ENCODE measurements at regions not wholly inside any gene's neighbourhood (a gene's known extent, or its start where the extent isn't known, plus 50 kb on each side); places are given as distances from the start of the nearest gene placed in this dataset.

DNA sequence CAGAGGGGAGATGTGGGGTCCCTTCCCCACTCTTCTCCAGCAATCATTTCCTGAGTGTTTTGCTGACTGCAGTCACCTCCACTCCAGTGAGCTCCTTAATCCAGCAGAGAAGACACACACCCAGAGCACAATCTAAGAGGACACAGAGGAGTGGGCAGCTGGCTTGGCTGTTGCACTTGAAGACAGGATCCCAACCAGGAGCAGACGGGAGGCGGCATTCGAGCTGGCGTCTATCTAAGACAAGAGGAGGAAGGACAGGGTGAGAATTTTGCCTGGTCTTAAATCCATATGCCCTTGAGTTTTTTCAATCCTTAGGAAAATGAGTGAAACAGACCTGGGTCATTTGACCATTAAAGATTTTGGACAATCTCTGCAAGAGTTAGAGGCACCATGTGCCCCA, 56.1 kb upstream of the SIM2 start:
- Mint-ChIP-seq H3K27me3 (ENCODE audit: unreplicated experiment) (no peaks in the 10 kb centered on the region), H3K27ac (ENCODE audit: unreplicated experiment) (no peak overlapping the region), H3K9me3 (ENCODE audit: low read depth, unreplicated experiment) (no peaks in the 10 kb centered on the region), H3K4me1 (ENCODE audit: low read depth, unreplicated experiment) (peaks cover 32% of the 10 kb centered on the region), H3K4me3 (ENCODE audit: low read depth, unreplicated experiment) (no peak overlapping the region), H3K36me3 (ENCODE audit: insufficient read depth, unreplicated experiment) (peaks cover 9% of the 10 kb centered on the region)
- CTCF ChIA-PET, result interaction anchor here (0.9 kb wide), 1 partner anchor 12 kb away, joined by 3 read pairs; no protein-coding TSS in a partner anchor
- BruUV-seq (replicated peaks), result no TSS peak
- DNase-seq, result no peak
- TF ChIP-seq, protein P1, sequence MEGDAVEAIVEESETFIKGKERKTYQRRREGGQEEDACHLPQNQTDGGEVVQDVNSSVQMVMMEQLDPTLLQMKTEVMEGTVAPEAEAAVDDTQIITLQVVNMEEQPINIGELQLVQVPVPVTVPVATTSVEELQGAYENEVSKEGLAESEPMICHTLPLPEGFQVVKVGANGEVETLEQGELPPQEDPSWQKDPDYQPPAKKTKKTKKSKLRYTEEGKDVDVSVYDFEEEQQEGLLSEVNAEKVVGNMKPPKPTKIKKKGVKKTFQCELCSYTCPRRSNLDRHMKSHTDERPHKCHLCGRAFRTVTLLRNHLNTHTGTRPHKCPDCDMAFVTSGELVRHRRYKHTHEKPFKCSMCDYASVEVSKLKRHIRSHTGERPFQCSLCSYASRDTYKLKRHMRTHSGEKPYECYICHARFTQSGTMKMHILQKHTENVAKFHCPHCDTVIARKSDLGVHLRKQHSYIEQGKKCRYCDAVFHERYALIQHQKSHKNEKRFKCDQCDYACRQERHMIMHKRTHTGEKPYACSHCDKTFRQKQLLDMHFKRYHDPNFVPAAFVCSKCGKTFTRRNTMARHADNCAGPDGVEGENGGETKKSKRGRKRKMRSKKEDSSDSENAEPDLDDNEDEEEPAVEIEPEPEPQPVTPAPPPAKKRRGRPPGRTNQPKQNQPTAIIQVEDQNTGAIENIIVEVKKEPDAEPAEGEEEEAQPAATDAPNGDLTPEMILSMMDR (IDR thresholded peaks at IDR 0.05; ENCODE audit: unreplicated experiment), result no peak
- intact Hi-C loops (cut with micrococcal nuclease; ENCODE audit: unreplicated experiment), result no loop called here

DNA sequence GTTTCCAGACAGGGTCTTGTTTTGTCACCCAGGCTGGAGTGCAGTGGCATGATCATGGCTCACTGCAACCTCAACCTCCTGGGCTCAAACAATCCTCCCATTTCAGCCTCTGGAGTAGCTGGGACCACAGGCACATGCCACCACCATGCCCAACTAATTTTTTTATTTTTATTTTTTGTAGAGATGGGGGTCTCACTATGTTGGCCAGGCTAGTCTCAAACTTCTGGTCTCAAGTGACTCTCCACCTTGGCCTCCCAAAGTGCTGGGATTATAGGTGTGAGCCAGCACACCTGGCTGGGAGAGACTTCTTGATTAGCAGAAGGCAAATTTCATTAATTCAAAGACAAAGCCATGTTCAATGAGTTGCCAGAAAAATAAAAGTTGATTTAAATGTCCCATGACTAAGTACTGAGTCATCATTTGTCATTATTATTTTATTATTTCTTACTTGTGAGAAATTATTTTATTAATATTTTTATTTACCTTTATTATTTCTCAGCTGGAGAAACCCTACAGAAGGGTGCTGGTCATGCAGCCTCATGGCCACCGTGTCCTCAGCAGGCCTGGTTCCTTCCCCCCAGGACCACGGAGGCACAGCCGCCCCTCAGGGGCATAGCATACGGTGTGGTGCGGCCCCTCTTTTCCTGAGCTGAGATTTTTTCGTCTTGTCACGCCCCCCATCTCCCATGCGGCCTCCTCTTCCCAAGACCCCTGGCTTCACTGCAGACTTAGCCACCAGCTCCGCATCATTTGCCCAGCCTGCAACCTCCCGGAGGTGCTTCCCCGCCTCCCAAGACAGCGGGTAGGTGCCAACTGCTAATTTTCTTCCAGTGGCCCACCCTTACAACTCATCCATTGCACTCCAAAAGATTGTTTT, 55.3 kb upstream of the SIM2 start:
- Mint-ChIP-seq H3K27ac (ENCODE audit: unreplicated experiment) (no peak overlapping the region), H3K27me3 (ENCODE audit: unreplicated experiment) (no peaks in the 10 kb centered on the region), H3K36me3 (ENCODE audit: insufficient read depth, unreplicated experiment) (peaks cover 10% of the 10 kb centered on the region), H3K4me3 (ENCODE audit: low read depth, unreplicated experiment) (no peak overlapping the region), H3K4me1 (ENCODE audit: low read depth, unreplicated experiment) (peaks cover 34% of the 10 kb centered on the region), H3K9me3 (ENCODE audit: low read depth, unreplicated experiment) (no peaks in the 10 kb centered on the region)
- intact Hi-C loops (cut with micrococcal nuclease; ENCODE audit: unreplicated experiment), result no loop called here
- BruUV-seq (replicated peaks), result no TSS peak
- TF ChIP-seq, protein P1 (IDR thresholded peaks at IDR 0.05; ENCODE audit: unreplicated experiment), result no peak
- CTCF ChIA-PET, result no interaction called here
- DNase-seq, result no peak

DNA sequence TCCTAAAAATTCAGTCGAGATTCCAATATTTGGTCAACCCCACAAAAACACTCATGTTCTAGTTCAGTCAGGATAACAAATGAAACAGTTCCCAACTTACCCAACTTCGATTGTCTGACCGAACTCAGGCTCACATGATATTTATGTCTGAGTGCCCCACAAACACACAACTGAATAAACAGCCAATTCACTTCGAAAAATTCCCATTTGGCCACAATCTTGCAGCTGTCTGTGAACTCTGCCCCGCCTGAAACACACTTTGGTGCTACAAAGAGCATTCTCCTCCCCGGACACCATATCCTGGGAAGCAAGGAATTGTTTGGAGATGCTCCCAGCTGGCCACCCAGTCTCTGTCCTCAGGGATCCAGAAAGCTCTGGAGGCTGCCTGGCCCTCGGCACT, 52.9 kb upstream of the SIM2 start:
- H3K4me3 Mint-ChIP-seq (ENCODE audit: low read depth, unreplicated experiment), result no peak overlapping the region
- peaks cover 4% of the 10 kb centered on the region for H3K36me3 Mint-ChIP-seq (ENCODE audit: insufficient read depth, unreplicated experiment)
- DNase-seq, result no peak
- no TSS peak for BruUV-seq (replicated peaks)
- no peak overlapping the region for H3K27ac Mint-ChIP-seq (ENCODE audit: unreplicated experiment)
- H3K9me3 Mint-ChIP-seq (ENCODE audit: low read depth, unreplicated experiment), result peaks cover under 1% of the 10 kb centered on the region
- TF ChIP-seq, protein P1 (IDR thresholded peaks at IDR 0.05; ENCODE audit: unreplicated experiment), result no peak
- intact Hi-C loops (cut with micrococcal nuclease; ENCODE audit: unreplicated experiment), result no loop called here
- no peaks in the 10 kb centered on the region for H3K27me3 Mint-ChIP-seq (ENCODE audit: unreplicated experiment)
- H3K4me1 Mint-ChIP-seq (ENCODE audit: low read depth, unreplicated experiment), result peaks cover 13% of the 10 kb centered on the region
- CTCF ChIA-PET, result no interaction called here

DNA sequence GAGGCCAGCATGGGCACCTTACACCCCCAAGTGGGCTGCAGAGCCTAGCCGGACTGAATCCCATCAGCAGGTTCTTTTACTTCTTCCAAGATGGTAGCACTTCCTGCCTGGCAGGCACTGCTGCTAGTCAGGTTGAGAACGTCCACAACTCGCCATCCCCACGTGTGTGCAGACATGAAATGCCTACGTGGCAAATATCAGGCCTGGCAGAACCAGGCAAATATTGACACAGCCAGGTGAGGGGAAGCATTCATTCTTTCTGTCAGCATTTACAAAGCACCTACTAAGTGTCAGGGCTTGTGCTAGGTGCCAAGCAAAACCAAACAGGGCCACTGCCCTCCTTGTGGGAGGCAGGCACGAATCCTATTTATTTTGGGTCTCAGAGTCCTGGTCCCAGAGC, 52.3 kb upstream of the SIM2 start:
- Mint-ChIP-seq H3K27ac (ENCODE audit: unreplicated experiment) (no peak overlapping the region), H3K36me3 (ENCODE audit: insufficient read depth, unreplicated experiment) (peaks cover 4% of the 10 kb centered on the region), H3K4me1 (ENCODE audit: low read depth, unreplicated experiment) (peaks cover 12% of the 10 kb centered on the region), H3K27me3 (ENCODE audit: unreplicated experiment) (no peaks in the 10 kb centered on the region), H3K4me3 (ENCODE audit: low read depth, unreplicated experiment) (no peak overlapping the region), H3K9me3 (ENCODE audit: low read depth, unreplicated experiment) (peaks cover 3% of the 10 kb centered on the region)
- CTCF ChIA-PET, result no interaction called here
- BruUV-seq (replicated peaks), result no TSS peak
- no peak for DNase-seq
- intact Hi-C loops (cut with micrococcal nuclease; ENCODE audit: unreplicated experiment), result no loop called here
- TF ChIP-seq, protein P1 (IDR thresholded peaks at IDR 0.05; ENCODE audit: unreplicated experiment), result no peak

Measured in Calu3 (cell line).